ENCODE measurements at regions not wholly inside any gene's neighbourhood (a gene's known extent, or its start where the extent isn't known, plus 50 kb on each side); places are given as distances from the start of the nearest gene placed in this dataset.

DNA sequence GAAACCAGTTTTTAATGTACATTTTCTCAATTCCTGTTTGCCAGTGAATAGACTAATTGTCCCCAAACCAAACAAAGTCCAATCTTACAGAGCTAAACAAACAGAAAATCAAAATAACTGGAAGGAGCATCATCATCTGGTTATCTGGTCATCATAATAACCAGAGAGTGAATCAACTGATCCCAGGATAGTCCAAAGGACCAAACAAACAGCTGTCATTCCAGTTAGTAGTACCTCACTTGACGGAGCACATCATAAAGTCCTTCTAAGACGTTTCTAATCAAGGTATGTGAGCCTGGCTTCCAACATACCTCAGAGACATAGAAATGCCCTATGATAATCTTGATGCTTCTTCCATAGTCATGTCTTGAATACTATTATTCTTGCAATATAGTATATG is 240.5 kb downstream of the LTN1 start:
- no peak overlapping the region for H3K27ac ChIP-seq
- DNase-seq (ENCODE audit: low spot score) = no peak
- TF ChIP-seq, protein P1, sequence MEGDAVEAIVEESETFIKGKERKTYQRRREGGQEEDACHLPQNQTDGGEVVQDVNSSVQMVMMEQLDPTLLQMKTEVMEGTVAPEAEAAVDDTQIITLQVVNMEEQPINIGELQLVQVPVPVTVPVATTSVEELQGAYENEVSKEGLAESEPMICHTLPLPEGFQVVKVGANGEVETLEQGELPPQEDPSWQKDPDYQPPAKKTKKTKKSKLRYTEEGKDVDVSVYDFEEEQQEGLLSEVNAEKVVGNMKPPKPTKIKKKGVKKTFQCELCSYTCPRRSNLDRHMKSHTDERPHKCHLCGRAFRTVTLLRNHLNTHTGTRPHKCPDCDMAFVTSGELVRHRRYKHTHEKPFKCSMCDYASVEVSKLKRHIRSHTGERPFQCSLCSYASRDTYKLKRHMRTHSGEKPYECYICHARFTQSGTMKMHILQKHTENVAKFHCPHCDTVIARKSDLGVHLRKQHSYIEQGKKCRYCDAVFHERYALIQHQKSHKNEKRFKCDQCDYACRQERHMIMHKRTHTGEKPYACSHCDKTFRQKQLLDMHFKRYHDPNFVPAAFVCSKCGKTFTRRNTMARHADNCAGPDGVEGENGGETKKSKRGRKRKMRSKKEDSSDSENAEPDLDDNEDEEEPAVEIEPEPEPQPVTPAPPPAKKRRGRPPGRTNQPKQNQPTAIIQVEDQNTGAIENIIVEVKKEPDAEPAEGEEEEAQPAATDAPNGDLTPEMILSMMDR (conservative IDR thresholded peaks at IDR 0.05; ENCODE audit: low read depth) = no peak
- CTCF ChIA-PET = no interaction called here
- POLR2A ChIA-PET (ENCODE audit: low non-redundant PET) = no interaction called here

DNA sequence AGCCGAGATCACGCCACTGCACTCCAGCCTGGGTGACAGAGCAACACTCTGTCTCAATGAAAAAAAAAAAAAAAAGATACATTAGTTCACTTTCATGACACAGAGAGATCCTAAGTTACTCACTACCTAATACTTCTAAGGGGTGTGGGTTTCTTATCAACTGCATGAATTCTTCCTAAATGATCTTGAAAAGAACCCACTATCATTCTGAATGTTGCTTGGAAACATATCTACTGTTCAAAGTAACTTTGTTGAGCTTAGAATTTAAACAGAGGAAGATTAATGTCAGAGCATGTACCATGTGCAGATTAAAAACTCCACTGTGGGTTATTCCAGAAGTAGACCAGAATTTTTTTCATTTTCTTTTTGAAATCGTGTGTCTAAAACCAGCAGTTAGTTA is 241.5 kb downstream of the LTN1 start:
- TF ChIP-seq, protein P1 (conservative IDR thresholded peaks at IDR 0.05; ENCODE audit: low read depth) = no peak

DNA sequence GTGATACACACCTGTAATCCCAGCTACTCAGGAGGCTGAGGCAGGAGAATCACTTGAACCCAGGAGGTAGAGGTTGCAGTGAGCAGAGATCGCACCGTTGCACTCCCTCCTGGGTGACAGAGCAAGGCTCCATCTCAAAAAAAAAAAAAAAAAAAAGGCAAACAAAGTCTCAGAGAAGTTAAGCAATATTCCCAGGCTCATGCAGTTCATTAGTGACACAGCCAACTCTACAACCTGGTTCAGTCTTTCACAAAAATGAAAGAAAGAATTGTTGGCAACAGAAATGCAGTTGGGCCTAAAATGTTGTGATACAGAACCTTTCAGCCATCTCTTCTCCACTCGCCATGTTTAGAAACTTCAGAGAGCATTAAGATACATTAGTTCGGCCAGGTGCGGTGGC is 242.1 kb downstream of the LTN1 start:
- ChIA-PET POLR2A (ENCODE audit: low non-redundant PET) (no interaction called here), CTCF (interaction anchor here (0.6 kb wide), 1 partner anchor 225 kb away, joined by 3 read pairs; no protein-coding TSS in a partner anchor)
- no peak overlapping the region for H3K27ac ChIP-seq
- no peak for DNase-seq (ENCODE audit: low spot score)
- TF ChIP-seq, protein P1 (conservative IDR thresholded peaks at IDR 0.05; ENCODE audit: low read depth) = no peak

More for the DNA sequence above, 241.5 kb downstream of the LTN1 start:
- ChIA-PET POLR2A (ENCODE audit: low non-redundant PET) (no interaction called here), CTCF (no interaction called here)
- no peak overlapping the region for H3K27ac ChIP-seq
- no peak for DNase-seq (ENCODE audit: low spot score)

DNA sequence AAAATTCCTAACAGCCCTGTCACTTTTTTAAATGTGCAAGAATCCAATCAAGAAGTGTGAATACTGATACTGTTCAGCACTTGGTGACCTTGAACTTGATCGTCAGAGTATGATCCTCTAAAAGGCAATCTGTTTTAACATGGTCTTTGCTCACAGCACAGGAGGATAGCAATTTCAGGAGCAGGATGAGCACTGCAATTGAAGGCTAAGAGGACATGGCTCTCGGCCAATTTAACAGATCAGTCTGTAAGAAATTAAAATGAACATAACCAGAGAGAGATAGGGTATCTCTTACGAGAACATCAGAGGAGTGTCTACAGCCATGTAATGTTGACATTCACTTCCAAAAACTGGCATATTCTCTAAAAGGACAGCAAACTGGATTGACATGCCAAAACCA is 243.1 kb downstream of the LTN1 start:
- TF ChIP-seq, protein P1 (conservative IDR thresholded peaks at IDR 0.05; ENCODE audit: low read depth) = no peak
- DNase-seq (ENCODE audit: low spot score) = no peak
- CTCF ChIA-PET = no interaction called here
- POLR2A ChIA-PET (ENCODE audit: low non-redundant PET) = no interaction called here
- no peak overlapping the region for H3K27ac ChIP-seq

DNA sequence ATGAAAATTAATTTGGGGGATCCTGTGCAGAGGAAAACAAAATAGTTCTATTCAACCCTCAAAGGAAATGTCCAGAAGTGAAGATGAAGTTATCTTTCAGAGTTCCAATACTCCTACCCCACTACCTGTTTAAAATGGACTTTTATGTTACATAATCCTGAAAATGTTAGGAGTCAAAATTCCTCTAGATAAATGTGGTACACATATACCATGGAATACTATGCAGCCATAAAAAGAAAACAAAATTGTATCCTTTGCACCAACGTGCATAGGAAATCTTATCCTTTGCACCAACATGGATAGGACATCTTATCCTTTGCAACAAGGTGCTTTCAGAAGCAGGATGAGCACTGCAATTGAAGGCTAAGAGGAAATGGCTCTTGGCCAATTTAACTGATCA is 245.2 kb downstream of the LTN1 start:
- ChIA-PET CTCF (interaction anchor here (0.6 kb wide), 1 partner anchor 20 kb away, joined by 3 read pairs; no protein-coding TSS in a partner anchor), POLR2A (ENCODE audit: low non-redundant PET) (no interaction called here)
- H3K27ac ChIP-seq = no peak overlapping the region
- no peak for DNase-seq (ENCODE audit: low spot score)
- TF ChIP-seq, protein P1 (conservative IDR thresholded peaks at IDR 0.05; ENCODE audit: low read depth) = no peak

DNA sequence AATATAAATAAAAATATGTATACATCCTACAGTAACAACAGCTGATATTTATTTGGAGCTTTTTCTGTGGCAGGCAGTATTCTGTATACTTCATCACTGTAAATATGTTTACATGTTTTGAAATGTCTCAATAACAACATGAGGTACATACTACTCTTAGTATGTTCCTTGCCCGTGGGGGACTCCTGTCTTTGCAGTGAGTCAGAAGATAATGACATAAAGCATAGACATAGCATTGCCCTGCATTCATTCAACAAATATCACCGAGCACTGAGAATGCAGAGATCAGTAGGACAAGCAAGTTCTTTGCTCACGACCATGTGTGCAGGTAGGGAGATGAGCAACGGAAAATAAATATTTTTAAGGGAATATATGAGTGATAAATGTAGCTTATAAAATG is 246.5 kb downstream of the LTN1 start:
- ChIA-PET CTCF (interaction anchor here (0.7 to 2.0 kb wide), 18 partner anchors 9 to 1983 kb away, joined by 3 to 15 read pairs (median 5); no protein-coding TSS in a partner anchor), POLR2A (ENCODE audit: low non-redundant PET) (no interaction called here)
- no peak overlapping the region for H3K27ac ChIP-seq

More for the DNA sequence above, 246.5 kb downstream of the LTN1 start:
- TF ChIP-seq, protein P1 (conservative IDR thresholded peaks at IDR 0.05; ENCODE audit: low read depth) = no peak
- no peak for DNase-seq (ENCODE audit: low spot score)

Measured in RWPE1 (cell line).